ENCODE measurements at regions not wholly inside any gene's neighbourhood (a gene's known extent, or its start where the extent isn't known, plus 50 kb on each side); places are given as distances from the start of the nearest gene placed in this dataset.
"Not testable (repeated sequence)": the region's sequence is repeated elsewhere in the genome, so short reads cannot be mapped to it uniquely, and the experiment has no call there.

DNA sequence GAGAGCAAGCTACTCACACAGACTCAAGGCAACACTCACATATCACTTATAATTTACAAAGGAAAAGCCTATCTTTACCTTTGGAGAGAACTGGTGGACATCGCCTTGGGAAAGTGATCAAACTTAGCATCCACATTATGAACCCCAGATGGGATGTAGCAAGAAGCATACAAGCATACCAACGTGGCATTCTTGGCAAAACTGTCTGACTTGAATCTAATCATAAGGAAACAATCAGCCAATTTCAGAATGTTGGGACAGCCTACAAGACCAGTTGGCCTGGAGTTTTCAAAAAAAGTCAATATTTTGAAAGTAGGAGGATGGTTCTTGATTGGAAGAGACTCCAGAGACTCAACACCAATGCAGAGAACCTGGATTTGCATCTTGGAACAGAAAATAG lies 79.1 kb upstream of the PMAIP1 start:
- TF ChIP-seq GATA1 (IDR thresholded peaks at IDR 0.05; ENCODE audit: low read depth, low read length) (no peak), POLR2A (IDR thresholded peaks at IDR 0.05; ENCODE audit: low read length) (no peak)
- no peak for DNase-seq

DNA sequence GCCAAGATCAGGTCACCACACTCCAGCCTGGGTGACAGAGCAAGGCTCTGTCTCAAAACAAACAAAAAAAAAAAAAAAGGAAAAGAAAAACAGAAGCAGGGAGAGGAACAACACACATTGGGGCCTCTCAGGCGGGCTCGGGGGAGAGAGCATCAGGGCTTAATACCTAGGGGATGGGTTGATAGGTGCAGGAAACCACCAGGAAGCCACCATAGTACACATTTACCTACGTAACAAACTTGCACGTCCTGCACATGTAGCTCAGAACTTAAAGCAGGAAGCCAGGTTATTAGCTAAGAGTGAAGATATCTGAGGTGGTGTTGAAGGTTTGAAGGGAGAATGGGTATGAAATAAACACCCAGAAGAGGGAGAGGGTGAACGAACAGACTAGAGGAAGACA lies 81.0 kb upstream of the PMAIP1 start:
- no peak for DNase-seq
- TF ChIP-seq GATA1 (IDR thresholded peaks at IDR 0.05; ENCODE audit: low read depth, low read length) (no peak), POLR2A (IDR thresholded peaks at IDR 0.05; ENCODE audit: low read length) (no peak)

DNA sequence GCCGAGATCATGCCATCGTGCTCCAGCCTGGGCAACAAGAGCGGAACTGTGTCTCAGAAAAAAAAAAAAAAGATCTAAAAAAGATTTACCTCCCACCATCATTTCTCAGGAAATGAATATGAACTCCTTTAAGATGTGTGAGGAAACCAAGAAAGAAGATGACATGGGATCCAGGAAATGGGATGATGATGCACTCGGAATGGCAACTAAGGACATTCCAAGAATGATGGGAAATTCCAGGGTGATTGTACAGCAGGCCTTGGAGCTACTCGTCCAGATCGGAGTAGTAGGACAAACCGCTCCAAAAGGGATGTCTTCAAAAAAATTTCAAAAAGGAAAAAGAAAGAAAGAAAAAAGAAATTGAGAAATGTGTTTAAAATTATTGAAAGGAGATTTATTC lies 84.9 kb upstream of the PMAIP1 start:
- DNase-seq = no peak
- no peak for TF ChIP-seq GATA1 (IDR thresholded peaks at IDR 0.05; ENCODE audit: low read depth, low read length)

DNA sequence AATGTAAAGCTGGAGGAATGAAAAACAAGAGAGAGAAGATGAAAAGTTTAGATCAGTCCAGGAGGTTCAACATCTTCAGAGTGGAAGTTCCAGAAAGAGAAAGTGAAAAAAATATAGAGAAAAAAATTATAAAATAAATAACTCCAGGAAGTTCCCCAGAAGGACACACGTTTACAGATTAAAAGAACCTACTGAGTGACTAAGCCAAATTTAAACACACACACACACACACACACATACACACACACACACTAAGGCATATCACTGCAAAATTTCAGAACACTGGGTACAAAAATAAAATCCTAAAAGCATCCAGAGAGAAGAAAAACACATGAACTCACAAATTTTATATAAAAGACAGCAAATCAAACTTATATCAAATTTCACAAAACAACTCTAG lies 85.9 kb upstream of the PMAIP1 start:
- TF ChIP-seq GATA1 (IDR thresholded peaks at IDR 0.05; ENCODE audit: low read depth, low read length) = no peak
- TF ChIP-seq POLR2A (IDR thresholded peaks at IDR 0.05; ENCODE audit: low read length) = no peak
- DNase-seq = no peak

DNA sequence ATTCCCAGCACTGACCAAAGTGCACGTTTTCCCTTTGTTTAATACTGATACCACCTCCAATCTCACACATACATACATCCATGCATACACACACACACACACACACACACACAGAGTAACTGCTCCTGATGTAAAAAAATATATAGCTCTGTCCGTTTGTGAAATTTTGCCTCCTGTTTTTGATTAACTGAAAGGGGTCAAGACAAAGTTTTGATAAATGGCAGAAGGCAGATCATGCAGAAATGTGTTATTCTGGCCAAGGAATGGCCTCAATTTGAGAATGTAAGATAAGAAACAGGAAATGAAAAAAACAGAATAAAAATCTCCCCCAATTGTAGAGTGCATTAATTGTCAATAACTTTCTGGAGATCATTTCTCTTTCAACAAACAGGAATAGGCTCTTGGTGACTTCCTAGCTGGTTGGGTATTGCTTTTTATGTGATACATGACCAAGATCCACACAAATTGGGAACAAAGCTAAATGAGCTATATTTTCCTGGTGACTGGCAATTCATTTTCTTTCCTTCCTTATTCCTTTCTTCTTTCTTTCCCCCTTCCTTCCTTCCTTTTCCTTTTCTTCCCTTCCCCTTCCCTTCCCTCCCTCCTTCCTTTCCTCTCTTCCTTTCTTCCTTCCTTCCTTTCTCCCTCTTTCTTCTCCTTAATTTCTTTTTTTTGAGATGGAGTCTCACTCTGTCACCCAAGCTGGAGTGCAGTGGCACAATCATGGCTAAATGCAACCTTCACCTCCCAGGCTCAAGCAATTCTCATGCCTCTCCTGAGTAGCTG lies 88.9 kb upstream of the PMAIP1 start:
- TF ChIP-seq GATA1 (IDR thresholded peaks at IDR 0.05; ENCODE audit: low read depth, low read length) (no peak), POLR2A (IDR thresholded peaks at IDR 0.05; ENCODE audit: low read length) (no peak)
- DNase-seq = no peak

DNA sequence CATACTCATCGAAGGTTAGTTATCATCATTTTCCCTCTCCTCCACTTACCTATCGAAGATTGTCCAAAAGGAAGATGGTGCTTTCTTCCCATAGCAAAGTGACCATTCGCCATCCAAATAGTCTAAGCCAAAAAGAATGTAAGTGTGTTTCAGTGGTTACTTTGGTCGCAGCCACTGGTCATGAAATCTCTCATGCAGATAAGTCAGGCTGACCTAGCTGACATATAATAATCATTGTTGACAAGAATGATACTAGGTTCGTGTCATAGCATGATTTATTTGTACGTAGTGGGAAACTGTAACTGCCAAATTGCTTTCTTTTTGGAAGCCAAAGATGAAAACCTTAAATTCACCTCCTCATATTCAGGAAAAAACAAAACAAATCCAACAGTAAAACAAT lies 89.6 kb upstream of the PMAIP1 start:
- no peak for DNase-seq
- TF ChIP-seq POLR2A (IDR thresholded peaks at IDR 0.05; ENCODE audit: low read length) = no peak
- TF ChIP-seq GATA1 (IDR thresholded peaks at IDR 0.05; ENCODE audit: low read depth, low read length) = no peak

DNA sequence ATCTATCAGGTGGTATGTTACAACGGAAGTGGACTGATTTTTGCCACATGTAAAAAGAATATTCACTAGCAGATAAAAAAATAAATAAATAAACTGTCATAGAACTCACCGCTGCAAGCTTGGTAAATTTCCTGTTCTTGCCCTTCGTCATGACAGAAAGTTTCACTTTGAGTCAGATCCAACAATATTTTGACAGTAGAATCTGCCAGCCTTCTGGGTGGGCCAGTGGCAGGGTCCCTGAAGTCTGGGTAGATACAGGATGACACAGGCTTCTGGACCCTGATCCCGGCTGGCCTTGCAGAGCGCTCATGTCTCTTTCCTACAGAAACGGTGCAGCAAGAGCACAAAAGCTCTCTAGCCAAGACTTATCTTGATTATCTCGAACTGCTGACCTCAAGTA lies 97.8 kb upstream of the PMAIP1 start:
- TF ChIP-seq GATA1 (IDR thresholded peaks at IDR 0.05; ENCODE audit: low read depth, low read length) = no peak
- TF ChIP-seq POLR2A (IDR thresholded peaks at IDR 0.05; ENCODE audit: low read length) = no peak
- DNase-seq = no peak

DNA sequence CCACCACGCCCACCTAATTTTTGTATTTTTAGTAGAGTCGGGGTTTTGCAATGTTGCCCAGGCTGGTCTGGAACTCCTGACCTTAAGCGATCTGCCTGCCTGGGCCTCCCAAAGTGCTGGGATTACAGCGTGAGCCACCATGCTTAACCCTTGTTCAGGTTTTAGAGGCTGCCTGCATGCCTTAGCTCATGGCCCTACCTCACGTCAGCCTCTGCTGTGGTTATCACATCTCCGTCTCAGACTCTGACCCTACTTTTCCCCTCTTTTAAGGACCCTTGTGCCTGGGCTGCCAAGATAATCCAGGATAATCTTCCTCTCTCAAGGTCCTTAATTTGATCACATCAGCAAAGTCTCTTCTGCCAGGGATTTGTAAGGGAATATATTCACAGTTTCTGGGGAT lies 98.2 kb upstream of the PMAIP1 start:
- TF ChIP-seq POLR2A (IDR thresholded peaks at IDR 0.05; ENCODE audit: low read length) (no peak), GATA1 (IDR thresholded peaks at IDR 0.05; ENCODE audit: low read depth, low read length) (no peak)
- no peak for DNase-seq

DNA sequence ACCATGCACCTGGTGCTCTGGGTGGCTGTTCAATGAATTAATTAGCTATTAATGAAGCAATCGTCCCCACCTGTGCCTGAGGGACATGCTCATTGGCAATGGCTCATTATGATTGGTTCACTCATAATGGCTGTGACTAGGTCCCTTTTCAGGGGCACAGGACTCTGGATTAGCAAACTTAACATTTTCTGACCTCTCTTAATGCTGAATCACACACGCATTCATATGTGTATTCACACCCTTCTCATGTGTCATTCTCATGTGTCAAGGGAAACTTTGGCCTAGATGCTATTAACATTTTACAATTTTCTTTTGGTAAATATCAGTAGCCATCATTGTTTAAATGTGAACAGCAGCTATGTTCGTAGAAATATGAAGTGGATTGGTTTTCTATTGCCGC lies 98.9 kb upstream of the PMAIP1 start:
- TF ChIP-seq GATA1 (IDR thresholded peaks at IDR 0.05; ENCODE audit: low read depth, low read length) = no peak
- no peak for TF ChIP-seq POLR2A (IDR thresholded peaks at IDR 0.05; ENCODE audit: low read length)
- no peak for DNase-seq

DNA sequence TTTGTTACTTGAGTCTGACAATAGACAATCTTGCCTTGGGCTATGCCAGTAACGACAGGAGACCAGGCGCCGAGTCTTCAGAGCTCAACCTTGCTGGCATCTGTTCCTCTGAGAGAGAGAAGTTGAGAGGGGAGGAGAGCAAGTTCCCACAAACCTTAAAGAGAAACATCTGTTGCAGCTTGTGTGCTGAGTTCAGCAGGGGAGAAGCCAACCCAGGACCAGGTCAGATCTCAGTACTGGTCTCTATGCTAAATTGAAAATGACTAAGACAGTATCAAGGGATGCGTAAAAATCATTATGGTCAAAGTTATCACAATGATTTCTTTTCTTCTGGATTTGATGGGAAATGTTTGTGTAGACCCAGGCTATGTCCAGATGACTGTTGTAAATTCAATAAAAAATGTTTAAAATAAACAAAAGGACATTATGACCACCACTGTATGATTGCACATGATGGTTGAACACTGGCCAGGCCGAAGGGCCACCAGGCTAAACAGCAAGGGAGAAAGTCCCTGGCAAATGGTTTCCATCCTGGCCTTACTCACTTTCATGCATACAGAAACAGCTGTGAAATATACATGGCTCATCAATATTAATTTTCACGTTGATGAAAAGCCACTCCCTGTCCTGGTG lies 100.3 kb upstream of the PMAIP1 start:
- TF ChIP-seq GATA1 (IDR thresholded peaks at IDR 0.05; ENCODE audit: low read depth, low read length) = no peak
- no peak for TF ChIP-seq POLR2A (IDR thresholded peaks at IDR 0.05; ENCODE audit: low read length)
- no peak for DNase-seq

DNA sequence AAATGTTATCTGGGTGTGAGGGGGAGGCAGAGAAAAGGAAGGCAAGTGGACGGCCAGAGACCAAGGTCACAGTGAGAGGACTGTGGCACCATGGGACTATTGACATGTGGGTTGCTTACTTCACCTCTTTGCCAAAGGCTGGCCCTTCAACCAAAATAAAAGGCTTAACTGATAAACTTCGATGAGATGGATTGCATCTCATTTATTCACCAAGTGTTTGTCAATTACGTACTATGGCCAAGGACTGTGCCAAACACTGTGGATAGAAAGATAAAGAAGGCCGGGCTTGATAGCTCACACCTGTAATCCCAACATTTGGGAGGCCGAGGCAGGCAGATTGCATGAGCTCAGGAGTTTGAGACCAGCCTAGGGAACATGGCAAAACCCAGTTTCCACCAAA lies 98.7 kb upstream of the CCBE1 start:
- DNase-seq = no peak
- TF ChIP-seq GATA1 (IDR thresholded peaks at IDR 0.05; ENCODE audit: low read depth, low read length) (no peak), POLR2A (IDR thresholded peaks at IDR 0.05; ENCODE audit: low read length) (no peak)

DNA sequence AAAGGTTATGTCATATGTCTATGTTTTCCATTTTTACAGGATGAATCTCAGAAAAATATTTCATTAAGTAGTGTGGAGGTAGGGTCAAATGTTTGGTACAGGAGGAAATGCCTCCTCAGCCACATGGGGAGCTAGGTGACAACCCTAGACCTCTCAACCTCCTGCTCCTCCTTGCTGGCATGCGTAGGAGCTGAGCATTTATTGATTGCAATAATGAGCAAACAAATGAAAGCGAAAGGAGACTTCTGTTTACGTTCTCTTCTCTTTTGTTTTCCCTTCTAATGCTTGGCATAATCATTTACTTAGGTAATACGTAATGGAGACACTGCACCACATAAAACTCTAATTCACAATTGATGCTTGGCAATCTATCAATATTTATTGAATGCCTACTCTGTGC lies 95.1 kb upstream of the CCBE1 start:
- no peak for DNase-seq
- no peak for TF ChIP-seq GATA1 (IDR thresholded peaks at IDR 0.05; ENCODE audit: low read depth, low read length)
- TF ChIP-seq POLR2A (IDR thresholded peaks at IDR 0.05; ENCODE audit: low read length) = no peak

DNA sequence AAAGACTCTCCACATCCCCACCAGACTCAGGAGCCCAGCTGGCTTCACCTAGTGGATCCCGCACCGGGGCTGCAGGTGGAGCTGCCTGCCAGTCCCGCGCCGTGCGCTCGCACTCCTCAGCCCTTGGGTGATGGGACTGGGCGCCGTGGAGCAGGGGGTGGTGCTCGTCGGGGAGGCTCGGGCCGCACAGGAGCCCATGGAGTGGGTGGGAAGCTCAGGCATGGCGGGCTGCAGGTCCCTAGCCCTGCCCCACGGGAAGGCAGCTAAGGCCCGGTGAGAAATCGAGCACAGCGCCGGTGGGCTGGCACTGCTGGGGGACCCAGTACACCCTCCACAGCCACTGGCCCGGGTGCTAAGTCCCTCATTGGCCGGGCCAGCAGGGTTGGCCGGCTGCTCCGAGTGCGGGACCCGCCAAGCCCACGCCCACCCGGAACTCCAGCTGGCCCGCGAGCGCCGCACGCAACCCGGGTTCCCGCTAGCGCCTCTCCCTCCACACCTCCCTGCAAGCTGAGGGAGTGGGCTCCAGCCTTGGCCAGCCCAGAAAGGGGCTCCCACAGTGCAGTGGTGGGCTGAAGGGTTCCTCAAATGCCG lies 93.2 kb upstream of the CCBE1 start:
- not testable (repeated sequence) for DNase-seq

DNA sequence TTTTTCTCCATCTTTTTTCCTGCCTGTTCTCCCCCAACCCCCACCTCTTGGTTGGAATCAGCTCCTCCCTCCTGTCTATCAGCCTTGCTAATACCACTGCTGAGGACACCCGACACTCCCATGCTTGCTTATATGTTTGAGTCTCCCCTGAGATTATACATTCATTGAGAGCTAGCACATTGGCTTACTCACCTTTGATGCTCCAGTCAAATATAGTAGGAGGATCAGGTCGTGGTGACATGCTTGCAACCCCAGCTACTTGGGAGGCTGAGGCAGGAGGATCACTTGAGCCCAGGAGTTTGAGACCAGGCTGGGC lies 91.5 kb upstream of the CCBE1 start:
- no peak for DNase-seq

More for the DNA sequence above, 91.5 kb upstream of the CCBE1 start:
- no peak for TF ChIP-seq POLR2A (IDR thresholded peaks at IDR 0.05; ENCODE audit: low read length)
- no peak for TF ChIP-seq GATA1 (IDR thresholded peaks at IDR 0.05; ENCODE audit: low read depth, low read length)
